NCI-H460 (cell line): ENCODE measurements at regions not wholly inside any gene's neighbourhood (a gene's known extent, or its start where the extent isn't known, plus 50 kb on each side); places are given as distances from the start of the nearest gene placed in this dataset.
"Not testable (repeated sequence)": the region's sequence is repeated elsewhere in the genome, so short reads cannot be mapped to it uniquely, and the experiment has no call there.

ENCODE experiments used
- DNase-seq: peaks from one replicate; pipeline ENCODE4 v3.0.0-alpha.2; 2016; ENCODE audit warnings: low read depth; ENCODE audit errors: extremely low read depth

DNA sequence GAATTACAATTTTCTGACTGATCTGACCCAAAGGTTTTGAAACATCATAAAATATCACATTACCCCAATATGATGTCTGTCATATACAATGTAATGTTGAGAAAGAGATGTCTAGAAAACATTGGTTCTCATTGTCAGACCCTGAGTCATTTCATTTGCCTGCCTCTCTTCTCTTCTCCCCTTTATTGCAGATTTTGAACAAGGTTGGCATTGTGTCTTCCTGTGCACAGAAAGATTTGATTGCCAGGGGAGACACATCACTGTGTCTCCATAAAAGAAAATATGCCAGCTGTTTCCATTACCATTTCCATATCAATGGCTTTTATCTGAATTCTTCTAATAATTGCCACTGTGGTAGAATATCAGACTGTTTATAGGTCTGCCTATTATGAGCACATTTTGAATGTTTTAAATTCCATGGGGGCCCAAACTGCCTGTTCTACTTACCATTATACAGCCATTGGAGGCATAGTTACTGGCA, 65.6 kb downstream of the IFI44 start:
- no peak for DNase-seq

DNA sequence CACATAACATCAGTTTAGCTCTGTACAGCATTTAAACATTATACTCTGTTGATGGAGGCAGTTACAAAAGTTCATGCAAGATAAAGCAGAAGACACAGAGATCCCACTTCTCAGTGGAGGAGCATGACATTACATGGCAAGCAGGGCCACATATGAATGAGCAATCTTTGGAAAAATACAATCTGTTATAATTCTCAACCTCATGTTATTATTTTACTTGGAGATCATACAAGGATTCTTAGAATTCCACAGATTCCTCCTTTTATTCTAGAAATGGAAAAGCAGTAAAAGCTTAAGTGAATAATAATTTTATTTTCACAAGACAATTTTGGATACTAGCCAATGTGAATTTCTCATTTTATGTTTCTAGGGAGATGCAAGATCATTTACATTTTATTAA, 66.6 kb downstream of the IFI44 start:
- no peak for DNase-seq

DNA sequence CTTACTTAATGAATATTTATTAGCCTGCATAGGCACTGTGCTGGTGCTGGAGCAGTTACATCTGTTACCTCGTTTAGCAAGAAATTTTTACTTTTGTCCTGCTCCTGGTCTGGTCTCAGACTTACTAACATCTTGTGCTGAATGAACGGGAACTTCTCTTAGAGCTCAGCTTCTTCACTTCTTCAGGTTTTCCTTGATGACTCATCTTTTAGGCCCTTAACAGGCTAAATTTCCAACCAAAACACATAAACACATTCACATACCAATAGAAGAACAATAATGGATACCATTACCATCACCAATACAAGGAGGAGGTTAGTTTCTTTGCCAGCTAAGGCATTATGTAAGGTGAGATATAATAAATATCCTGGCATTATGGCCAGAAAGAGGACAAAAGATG, 68.9 kb downstream of the IFI44 start:
- DNase-seq: no peak

DNA sequence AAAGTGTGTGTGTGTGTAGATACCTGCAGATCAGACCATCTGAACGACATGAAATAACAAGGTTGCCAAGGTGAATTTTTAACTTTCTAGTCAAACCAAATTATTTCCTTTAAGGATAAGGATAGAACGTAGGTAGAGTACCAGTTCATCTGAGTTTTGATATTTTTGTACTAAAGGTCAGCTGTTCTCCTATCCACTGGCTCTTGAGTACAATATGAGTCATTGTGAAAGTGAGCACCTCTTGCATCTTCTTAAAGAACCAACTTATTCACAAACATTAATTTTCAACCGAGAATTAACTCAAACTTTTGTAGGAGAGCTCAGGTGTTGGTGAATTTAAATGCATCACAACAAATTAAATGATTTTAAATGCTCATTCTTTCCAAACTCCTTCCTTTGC, 71.5 kb downstream of the IFI44 start:
- DNase-seq: no peak

GRCh38 chr1:78722105-78722504, 72.5 kb downstream of the IFI44 start:
- DNase-seq: no peak

GRCh38 chr1:78722521-78722920, 72.9 kb downstream of the IFI44 start:
- no peak for DNase-seq

DNA sequence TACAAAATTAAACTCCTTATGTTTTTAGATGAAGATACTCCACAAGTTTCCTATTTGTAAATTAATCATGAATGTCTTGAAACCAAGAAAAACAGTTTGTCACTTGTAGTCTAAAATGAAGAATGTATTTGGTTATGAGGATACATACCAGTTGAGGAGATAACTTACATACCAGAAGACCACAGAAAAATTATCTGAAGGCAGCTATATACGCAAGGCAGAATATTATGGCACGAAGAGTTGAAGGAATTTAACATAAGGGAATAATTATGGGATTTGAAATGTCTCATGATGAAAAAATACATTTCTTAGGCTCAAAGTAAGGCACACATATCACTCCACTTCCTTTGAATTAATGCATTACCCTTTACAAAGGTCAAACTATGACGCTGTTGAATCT, 73.3 kb downstream of the IFI44 start:
- no peak for DNase-seq

DNA sequence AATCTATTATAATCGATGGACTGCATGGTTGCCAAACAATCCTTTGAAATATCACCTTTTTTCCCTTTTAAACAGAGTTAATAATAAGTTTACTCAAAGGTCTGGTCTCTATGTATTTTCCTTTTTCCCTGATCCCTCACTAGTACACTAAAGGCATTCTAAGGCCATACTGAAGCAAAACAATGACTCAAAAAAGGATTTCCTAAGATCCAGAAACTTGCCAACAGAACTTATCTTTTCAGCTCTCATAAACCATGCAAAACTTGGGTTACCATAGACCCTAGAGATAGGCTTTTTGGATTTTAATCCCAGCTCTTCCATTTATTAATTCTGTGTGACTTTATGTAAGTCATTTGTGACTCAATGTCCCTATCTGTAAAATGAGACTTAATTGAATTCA, 77.1 kb downstream of the IFI44 start:
- DNase-seq: no peak

DNA sequence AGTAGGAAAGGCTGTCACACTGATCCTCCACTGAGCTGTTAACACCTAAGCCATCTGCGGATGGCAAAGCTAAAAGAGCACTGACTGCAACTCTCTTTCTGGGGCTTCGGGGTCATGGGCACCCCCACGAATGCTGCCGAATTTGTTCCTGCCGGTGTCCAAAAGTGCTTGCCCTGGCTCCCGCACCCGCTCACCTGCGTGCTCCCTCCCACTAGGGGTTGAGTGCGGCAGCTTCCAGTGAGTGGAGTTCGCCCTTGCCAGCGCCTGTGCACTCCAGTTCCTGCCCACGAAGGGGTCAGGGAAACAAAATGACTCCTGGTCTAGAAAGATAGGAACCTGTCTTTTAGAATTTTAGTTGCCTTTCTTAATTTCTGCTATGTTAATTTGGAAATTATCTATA, 78.7 kb downstream of the IFI44 start:
- no peak for DNase-seq

DNA sequence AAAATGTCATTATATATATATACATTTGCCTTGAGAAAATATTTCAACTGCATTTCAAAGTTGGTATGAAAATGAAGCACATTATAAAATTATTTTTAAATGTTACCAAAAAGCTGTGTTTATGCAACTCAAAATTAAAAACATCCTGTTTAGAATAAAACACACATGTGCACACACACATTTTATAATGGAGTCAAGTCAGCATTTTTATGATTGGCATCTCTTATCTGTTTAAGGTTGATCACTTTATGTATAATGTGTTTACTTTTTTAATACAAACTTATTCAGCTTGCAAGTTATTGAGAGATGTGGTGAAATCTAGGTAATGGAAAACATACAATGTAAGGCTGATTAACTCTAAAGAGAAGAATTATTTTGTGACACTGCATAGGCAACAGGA, 80.4 kb downstream of the IFI44 start:
- DNase-seq: no peak

DNA sequence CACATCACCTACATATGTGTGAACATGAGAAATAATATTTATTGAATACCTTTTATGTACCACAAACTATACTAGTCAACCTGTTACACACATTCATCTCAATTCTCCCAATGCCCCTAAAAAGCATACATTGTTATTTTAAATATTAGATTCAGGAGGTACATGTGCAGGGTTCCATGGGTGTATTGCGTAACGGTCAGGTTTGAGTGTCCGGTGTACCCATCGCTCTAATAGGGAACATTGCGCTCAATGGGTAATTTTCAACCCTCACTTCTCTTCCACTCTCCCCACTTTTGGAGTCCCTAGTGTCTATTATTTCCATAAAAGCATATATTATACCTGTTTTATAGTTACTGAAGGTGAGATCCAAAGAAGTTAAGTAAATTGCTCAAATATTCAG, 82.0 kb downstream of the IFI44 start:
- DNase-seq: no peak

DNA sequence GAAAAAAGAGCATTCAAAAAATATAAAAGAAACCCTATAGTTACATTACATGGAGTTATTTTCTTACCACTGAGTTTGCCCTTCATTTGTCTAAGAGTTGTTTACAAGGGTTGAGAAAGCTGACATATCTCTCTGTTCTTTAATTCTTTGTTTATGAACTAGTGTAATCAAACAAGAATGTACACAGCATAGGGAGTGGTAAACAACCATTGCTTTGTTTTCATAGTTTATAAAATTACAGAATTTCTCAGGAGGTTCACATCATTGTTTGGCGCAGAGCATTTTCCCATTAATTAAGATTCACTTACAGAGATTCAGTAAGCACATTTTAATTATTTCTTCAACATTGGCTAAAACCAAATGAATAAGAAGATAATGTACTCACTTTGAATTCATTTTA, 87.6 kb downstream of the IFI44 start:
- no peak for DNase-seq

GRCh38 chr1:78743626-78744025, 94.0 kb downstream of the IFI44 start:
- no peak for DNase-seq

DNA sequence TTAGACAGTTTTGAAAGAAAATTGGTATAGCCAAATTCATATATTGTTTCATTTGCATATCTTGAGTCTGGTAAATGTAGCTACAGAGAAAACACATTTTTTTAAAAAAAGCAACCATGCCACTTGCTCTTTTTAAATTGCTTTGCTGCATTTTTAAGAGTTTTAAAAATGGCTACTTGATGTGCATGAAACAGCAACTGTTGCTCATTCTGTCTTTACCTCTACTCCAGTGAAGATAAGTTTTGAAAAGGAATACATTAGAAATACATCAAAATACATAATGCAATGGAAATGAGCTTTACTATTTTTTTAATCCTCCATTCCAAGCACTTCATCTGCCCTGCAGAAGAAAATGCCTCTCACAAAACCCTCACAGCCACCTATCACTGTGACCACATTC, 95.5 kb downstream of the IFI44 start:
- no peak for DNase-seq

GRCh38 chr1:78753679-78754078, 104.0 kb downstream of the IFI44 start:
- not testable (repeated sequence) for DNase-seq

GRCh38 chr1:78755986-78756385, 106.4 kb downstream of the IFI44 start:
- DNase-seq: no peak

DNA sequence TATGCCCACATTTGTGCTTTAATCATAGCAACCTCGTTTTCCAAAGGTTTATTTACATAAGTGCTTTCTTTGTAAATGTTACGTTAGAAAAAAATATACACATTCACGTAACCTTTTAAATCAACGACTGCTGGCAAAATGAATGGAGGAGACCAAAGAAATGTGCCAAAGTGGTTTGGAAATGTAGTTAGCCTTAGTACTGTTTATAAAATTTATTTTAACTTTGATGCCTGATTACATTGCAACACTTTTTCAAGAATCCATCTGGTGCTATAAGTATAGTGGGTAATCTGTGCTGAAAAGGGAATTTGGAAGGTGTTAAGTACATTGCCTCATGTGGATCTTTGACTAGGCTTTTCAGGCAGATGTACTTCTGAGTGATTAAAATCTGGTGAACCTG, 108.9 kb downstream of the IFI44 start:
- DNase-seq: no peak

GRCh38 chr1:78759881-78760280, 110.2 kb downstream of the IFI44 start:
- no peak for DNase-seq

- no peak for DNase-seq
Measured at GRCh38 chr1:78760858-78761257, 111.2 kb downstream of the IFI44 start.

DNA sequence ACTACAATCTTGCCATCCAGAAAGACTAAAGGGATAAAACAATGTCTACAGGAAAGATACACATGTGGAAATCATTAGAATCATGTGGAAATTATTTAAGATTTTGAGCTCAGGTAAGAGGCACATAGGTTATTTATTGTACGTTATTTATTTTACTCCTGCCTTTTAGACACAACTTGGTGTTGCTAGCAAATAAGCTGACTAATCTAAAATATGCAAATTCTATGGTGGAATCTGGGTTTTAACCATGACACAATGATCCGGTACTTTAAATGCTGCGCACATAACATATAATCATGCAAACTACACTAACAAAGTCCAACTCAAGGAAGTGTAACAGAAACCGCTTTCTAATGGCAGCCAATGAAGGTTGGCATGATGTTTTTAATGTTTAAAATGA, 112.5 kb downstream of the IFI44 start:
- DNase-seq: no peak

DNA sequence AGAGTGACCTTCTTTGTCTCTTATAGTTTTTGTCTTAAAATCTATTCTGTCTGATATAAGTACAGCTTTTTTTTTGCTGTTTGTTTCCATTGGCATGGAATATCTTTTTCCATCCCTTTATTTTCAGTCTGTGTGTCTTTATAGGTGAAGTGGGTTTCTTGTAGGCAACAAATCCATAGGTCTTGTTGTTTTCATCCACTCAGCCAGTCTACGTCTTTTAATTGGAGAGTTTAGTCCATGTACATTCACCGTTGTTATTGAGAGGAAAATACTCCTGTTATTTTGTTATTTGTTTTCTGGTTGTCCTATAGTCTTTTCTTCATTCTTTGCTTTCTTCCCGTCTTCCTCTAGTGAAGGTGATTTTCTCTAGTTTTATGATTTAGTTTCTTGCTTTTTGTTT, 115.9 kb downstream of the IFI44 start:
- no peak for DNase-seq

DNA sequence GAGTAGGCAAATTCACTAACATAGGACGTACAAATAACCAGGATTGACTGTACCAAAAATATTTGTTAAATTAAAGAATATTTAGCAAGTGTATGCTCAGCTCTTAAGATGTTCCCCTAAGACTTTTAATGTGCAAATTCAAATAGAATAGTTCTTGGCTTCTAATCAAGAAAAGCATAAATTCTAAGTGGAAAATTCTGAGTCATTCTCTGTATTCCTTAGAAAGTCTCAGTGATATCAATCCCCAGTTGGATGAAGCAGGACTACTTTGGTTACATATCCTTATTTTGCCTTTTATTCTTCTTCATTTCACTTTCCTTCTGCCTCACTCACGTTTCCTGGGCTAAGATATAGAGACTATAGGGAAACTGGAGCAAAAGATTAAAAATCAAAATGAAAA, 130.2 kb downstream of the IFI44 start:
- DNase-seq: no peak

DNA sequence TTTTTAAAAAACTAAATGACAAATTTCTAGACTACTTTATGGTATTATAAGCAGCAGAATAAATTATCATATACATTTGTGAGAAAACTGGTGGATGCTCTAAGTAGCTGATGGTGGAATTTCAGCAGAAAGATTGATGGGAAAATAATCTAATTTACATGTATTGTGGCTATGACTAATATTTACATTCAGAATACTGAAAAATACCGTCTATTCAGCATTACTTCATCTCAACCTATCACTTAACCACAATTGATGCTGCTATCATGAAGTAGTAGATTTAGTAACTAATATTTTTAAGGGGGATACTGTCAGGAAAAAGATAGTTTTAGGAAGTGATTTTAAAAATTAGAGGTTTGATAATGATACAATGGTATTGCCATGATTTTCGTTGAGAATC, 137.9 kb downstream of the IFI44 start:
- DNase-seq: no peak

DNA sequence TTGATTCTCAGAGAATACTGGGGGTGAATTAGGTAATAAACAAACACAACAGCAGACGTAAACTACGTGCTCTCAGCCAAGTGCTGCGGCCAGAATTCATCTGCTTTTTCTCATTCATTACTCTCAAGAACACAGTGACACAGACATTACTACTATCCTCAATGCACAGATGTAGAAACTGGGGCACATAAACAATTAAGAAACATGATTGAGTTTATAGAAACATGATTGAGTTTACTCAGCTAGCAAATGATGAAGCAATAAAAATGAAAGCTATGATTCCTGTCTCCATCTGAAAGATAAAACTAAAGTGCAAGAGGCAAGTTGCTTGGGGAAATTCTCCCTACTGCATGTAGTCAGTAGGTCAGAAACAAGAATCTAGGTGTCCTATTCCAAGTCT, 140.5 kb downstream of the IFI44 start:
- no peak for DNase-seq
